Skeletal muscle tissue (tissue), 3 donors: ENCODE measurements at regions not wholly inside any gene's neighbourhood (a gene's known extent, or its start where the extent isn't known, plus 50 kb on each side); places are given as distances from the start of the nearest gene placed in this dataset.
"Not testable (repeated sequence)": the region's sequence is repeated elsewhere in the genome, so short reads cannot be mapped to it uniquely, and the experiment has no call there.

Experiments used
- H3K27ac ChIP-seq: one replicate; pipeline ENCODE4 v1.7.0; 2013; ENCODE audit warnings: mild to moderate bottlenecking, low read depth, low read length, inconsistent platforms
- H3K27me3 ChIP-seq, 3 donors: one replicate each; pipeline ENCODE4 v1.7.0; 2013; ENCODE audit warnings: low read length in 3 of 3; ENCODE audit not compliant: control insufficient read depth in 3 of 3, insufficient read depth in 3 of 3
- H3K36me3 ChIP-seq, 3 donors: one replicate each; pipeline ENCODE4 v1.7.0; 2013; ENCODE audit warnings: low read length in 3 of 3; ENCODE audit not compliant: control insufficient read depth in 3 of 3, insufficient read depth in 3 of 3
- H3K4me1 ChIP-seq, 3 donors: one replicate each; pipeline ENCODE4 v1.7.0; 2013; ENCODE audit warnings: low read length in 3 of 3, mild to moderate bottlenecking in 3 of 3; ENCODE audit not compliant: control insufficient read depth in 3 of 3, insufficient read depth in 3 of 3
- H3K4me3 ChIP-seq, 3 donors: one replicate each; pipeline ENCODE4 v1.7.0; 2013; ENCODE audit warnings: low read length in 3 of 3
- H3K9ac ChIP-seq, 3 donors: one replicate each; pipeline ENCODE4 v1.7.0; 2013; ENCODE audit warnings: low read length in 3 of 3, mild to moderate bottlenecking in 3 of 3, moderate library complexity in 2 of 3, low read depth in 1 of 3
- H3K9me3 ChIP-seq, 3 donors: one replicate each; pipeline ENCODE4 v1.7.0; 2013; ENCODE audit warnings: low read length in 3 of 3; ENCODE audit not compliant: control insufficient read depth in 3 of 3
- donor health status: Osteomylitis.

GRCh38 chr11:38718659-38719058 lies 2120.6 kb upstream of the RAG2 start:
- Histone ChIP-seq H3K27me3 (no peaks in the 10 kb centered on the region), H3K27ac (no peak overlapping the region), H3K4me1 (no peaks in the 10 kb centered on the region), H3K36me3 (no peaks in the 10 kb centered on the region), H3K9ac (no peak overlapping the region), H3K9me3 (no peaks in the 10 kb centered on the region), H3K4me3 (no peak overlapping the region)

- Histone ChIP-seq H3K9ac (no peak overlapping the region), H3K9me3 (no peaks in the 10 kb centered on the region), H3K36me3 (no peaks in the 10 kb centered on the region), H3K27ac (no peak overlapping the region), H3K4me3 (no peak overlapping the region), H3K27me3 (no peaks in the 10 kb centered on the region), H3K4me1 (no peaks in the 10 kb centered on the region)
Measured at GRCh38 chr11:38718049-38718448, 2120.0 kb upstream of the RAG2 start.

GRCh38 chr11:38711110-38711509 lies 2113.1 kb upstream of the RAG2 start:
- Histone ChIP-seq H3K4me1 (no peaks in the 10 kb centered on the region), H3K27me3 (no peaks in the 10 kb centered on the region), H3K9ac (no peak overlapping the region), H3K27ac (no peak overlapping the region), H3K9me3 (no peaks in the 10 kb centered on the region), H3K4me3 (no peak overlapping the region), H3K36me3 (no peaks in the 10 kb centered on the region)

- no peak overlapping the region for H3K9ac ChIP-seq
Measured at GRCh38 chr11:38710262-38710661, 2112.2 kb upstream of the RAG2 start.

GRCh38 chr11:38700111-38700510 lies 2102.1 kb upstream of the RAG2 start:
- no peaks in the 10 kb centered on the region for H3K9me3 ChIP-seq
- H3K4me3 ChIP-seq = no peak overlapping the region
- H3K27me3 ChIP-seq = no peaks in the 10 kb centered on the region
- H3K27ac ChIP-seq = no peak overlapping the region
- H3K4me1 ChIP-seq = no peaks in the 10 kb centered on the region
- H3K36me3 ChIP-seq = no peaks in the 10 kb centered on the region
- H3K9ac ChIP-seq = no peak overlapping the region

More at GRCh38 chr11:38710262-38710661, 2112.2 kb upstream of the RAG2 start:
- no peaks in the 10 kb centered on the region for H3K9me3 ChIP-seq
- no peak overlapping the region for H3K4me3 ChIP-seq
- H3K27ac ChIP-seq = no peak overlapping the region
- H3K36me3 ChIP-seq = no peaks in the 10 kb centered on the region
- no peaks in the 10 kb centered on the region for H3K27me3 ChIP-seq
- no peaks in the 10 kb centered on the region for H3K4me1 ChIP-seq

- Histone ChIP-seq H3K36me3 (no peaks in the 10 kb centered on the region), H3K9me3 (no peaks in the 10 kb centered on the region), H3K27me3 (no peaks in the 10 kb centered on the region), H3K4me1 (no peaks in the 10 kb centered on the region), H3K9ac (no peak overlapping the region), H3K4me3 (no peak overlapping the region), H3K27ac (no peak overlapping the region)
Measured at GRCh38 chr11:38693306-38693705, 2095.3 kb upstream of the RAG2 start.

- H3K9me3 ChIP-seq, H3K27ac ChIP-seq, H3K27me3 ChIP-seq, H3K9ac ChIP-seq, H3K36me3 ChIP-seq, H3K4me3 ChIP-seq, H3K4me1 ChIP-seq: not testable (repeated sequence)
Measured at GRCh38 chr11:38690211-38690610, 2092.2 kb upstream of the RAG2 start.

GRCh38 chr11:38687008-38687407 lies 2089.0 kb upstream of the RAG2 start:
- H3K27ac ChIP-seq = no peak overlapping the region
- H3K4me1 ChIP-seq = no peaks in the 10 kb centered on the region
- H3K4me3 ChIP-seq = no peak overlapping the region
- no peaks in the 10 kb centered on the region for H3K36me3 ChIP-seq
- no peak overlapping the region for H3K9ac ChIP-seq
- no peaks in the 10 kb centered on the region for H3K9me3 ChIP-seq
- no peaks in the 10 kb centered on the region for H3K27me3 ChIP-seq

GRCh38 chr11:38683484-38683883 lies 2085.4 kb upstream of the RAG2 start:
- H3K4me1 ChIP-seq = no peaks in the 10 kb centered on the region
- no peak overlapping the region for H3K9ac ChIP-seq
- no peaks in the 10 kb centered on the region for H3K27me3 ChIP-seq
- no peaks in the 10 kb centered on the region for H3K9me3 ChIP-seq
- H3K27ac ChIP-seq = no peak overlapping the region
- H3K4me3 ChIP-seq = no peak overlapping the region
- H3K36me3 ChIP-seq = no peaks in the 10 kb centered on the region

- H3K9me3 ChIP-seq = no peaks in the 10 kb centered on the region
- H3K4me1 ChIP-seq = no peaks in the 10 kb centered on the region
- no peaks in the 10 kb centered on the region for H3K36me3 ChIP-seq
- no peak overlapping the region for H3K4me3 ChIP-seq
- no peaks in the 10 kb centered on the region for H3K27me3 ChIP-seq
- no peak overlapping the region for H3K9ac ChIP-seq
- no peak overlapping the region for H3K27ac ChIP-seq
Measured at GRCh38 chr11:38680746-38681145, 2082.7 kb upstream of the RAG2 start.

- H3K4me3 ChIP-seq = no peak overlapping the region
- H3K9ac ChIP-seq = no peak overlapping the region
- no peaks in the 10 kb centered on the region for H3K27me3 ChIP-seq
- H3K27ac ChIP-seq = no peak overlapping the region
- no peaks in the 10 kb centered on the region for H3K36me3 ChIP-seq
- no peaks in the 10 kb centered on the region for H3K4me1 ChIP-seq
- no peaks in the 10 kb centered on the region for H3K9me3 ChIP-seq
Measured at GRCh38 chr11:38680166-38680565, 2082.1 kb upstream of the RAG2 start.
